ENCODE measurements at regions not wholly inside any gene's neighbourhood (a gene's known extent, or its start where the extent isn't known, plus 50 kb on each side); places are given as distances from the start of the nearest gene placed in this dataset.

- TF ChIP-seq GATA3 (IDR thresholded peaks at IDR 0.05; ENCODE audit: low read depth, low read length) (no peak), GATA2 (IDR thresholded peaks at IDR 0.05; ENCODE audit: low read depth, low read length) (no peak)
These were observed 199.7 kb downstream of the KATNAL1 start for GRCh38 chr13:30107521-30108136.
